Uterus (tissue), 2 donors: ENCODE measurements at regions not wholly inside any gene's neighbourhood (a gene's known extent, or its start where the extent isn't known, plus 50 kb on each side); places are given as distances from the start of the nearest gene placed in this dataset.

Source experiments
- POLR2A ChIP-seq, 2 donors: fragments of 450-650 bp; IDR thresholded peaks; one replicate each; pipeline ENCODE4 v1.6.1; 2016; ENCODE audit warnings: antibody characterized with exemption in 2 of 2, mild to moderate bottlenecking in 1 of 2, moderate library complexity in 1 of 2
- TF ChIP-seq, protein P1 (sequence below), 4 experiments: fragments of 200-600 bp in 2 of 4; fragments of 450-650 bp in 2 of 4; sonication (generic) in 2 of 4; IDR thresholded peaks; one replicate each; pipeline ENCODE4 v1.5.1; 2016 to 2019; ENCODE audit warnings: antibody characterized with exemption in 4 of 4, mild to moderate bottlenecking in 2 of 4, moderate library complexity in 1 of 4

DNA sequence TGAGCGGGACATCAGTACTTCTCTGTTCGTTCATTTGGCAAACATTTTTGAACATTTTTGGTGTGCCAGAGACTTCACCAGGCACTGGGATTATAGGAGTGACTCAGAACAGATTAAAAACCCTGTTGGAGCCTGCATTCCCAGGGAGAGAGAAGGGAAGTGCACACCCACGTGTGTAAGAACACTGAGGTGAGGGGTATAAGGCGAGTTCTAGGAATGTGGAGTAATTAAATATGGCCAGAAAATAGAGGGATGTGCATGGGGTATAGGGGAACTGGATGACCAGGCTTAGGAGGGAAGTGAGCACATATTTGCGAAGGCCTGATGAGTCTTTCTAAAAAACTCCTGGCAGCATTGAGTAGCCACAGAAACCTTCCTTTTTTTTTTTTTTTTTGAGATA lies 401.2 kb upstream of the C2CD4B start:
- TF ChIP-seq, protein P1, sequence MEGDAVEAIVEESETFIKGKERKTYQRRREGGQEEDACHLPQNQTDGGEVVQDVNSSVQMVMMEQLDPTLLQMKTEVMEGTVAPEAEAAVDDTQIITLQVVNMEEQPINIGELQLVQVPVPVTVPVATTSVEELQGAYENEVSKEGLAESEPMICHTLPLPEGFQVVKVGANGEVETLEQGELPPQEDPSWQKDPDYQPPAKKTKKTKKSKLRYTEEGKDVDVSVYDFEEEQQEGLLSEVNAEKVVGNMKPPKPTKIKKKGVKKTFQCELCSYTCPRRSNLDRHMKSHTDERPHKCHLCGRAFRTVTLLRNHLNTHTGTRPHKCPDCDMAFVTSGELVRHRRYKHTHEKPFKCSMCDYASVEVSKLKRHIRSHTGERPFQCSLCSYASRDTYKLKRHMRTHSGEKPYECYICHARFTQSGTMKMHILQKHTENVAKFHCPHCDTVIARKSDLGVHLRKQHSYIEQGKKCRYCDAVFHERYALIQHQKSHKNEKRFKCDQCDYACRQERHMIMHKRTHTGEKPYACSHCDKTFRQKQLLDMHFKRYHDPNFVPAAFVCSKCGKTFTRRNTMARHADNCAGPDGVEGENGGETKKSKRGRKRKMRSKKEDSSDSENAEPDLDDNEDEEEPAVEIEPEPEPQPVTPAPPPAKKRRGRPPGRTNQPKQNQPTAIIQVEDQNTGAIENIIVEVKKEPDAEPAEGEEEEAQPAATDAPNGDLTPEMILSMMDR (IDR thresholded peaks at IDR 0.05): no peak
- no peak for TF ChIP-seq POLR2A (IDR thresholded peaks at IDR 0.05)
